Upper lobe of left lung (tissue), 6 donors: ENCODE measurements at regions not wholly inside any gene's neighbourhood (a gene's known extent, or its start where the extent isn't known, plus 50 kb on each side); places are given as distances from the start of the nearest gene placed in this dataset.

Experiments
- ATAC-seq, 2 donors: fragments of 200-7000 bp; cut with Tn5 transposase; one replicate each; pipeline ENCODE4 v1.9.1; 2022; ENCODE audit warnings: mild to moderate bottlenecking in 2 of 2, moderate library complexity in 2 of 2; ENCODE audit not compliant: low FRiP score in 2 of 2
- DNase-seq, 2 donors: peaks; one replicate each; pipeline ENCODE4 v3.0.0-alpha.2; 2019 to 2020
- H3K27ac ChIP-seq, 4 donors: fragments of 200-600 bp; sonication (generic); one replicate each; pipeline ENCODE4 v1.5.1; 2016 to 2019
- H3K27me3 ChIP-seq, 4 donors: fragments of 200-600 bp; sonication (generic); one replicate each; pipeline ENCODE4 v1.5.1; 2017 to 2019
- H3K36me3 ChIP-seq, 4 donors: fragments of 200-600 bp; sonication (generic); one replicate each; pipeline ENCODE4 v1.5.1; 2016 to 2019
- H3K4me1 ChIP-seq, 4 donors: fragments of 200-600 bp; sonication (generic); one replicate each; pipeline ENCODE4 v1.5.1; 2018 to 2019
- H3K4me3 ChIP-seq, 4 donors: fragments of 200-600 bp; sonication (generic); one replicate each; pipeline ENCODE4 v1.5.1; 2017 to 2019; ENCODE audit warnings: mild to moderate bottlenecking in 2 of 4, moderate library complexity in 1 of 4
- H3K9me3 ChIP-seq, 4 donors: fragments of 200-600 bp; sonication (generic); one replicate each; pipeline ENCODE4 v1.5.1; 2018 to 2019
- CTCF ChIP-seq, 6 experiments: fragments of 450-650 bp in 4 of 6; fragments of 200-600 bp in 2 of 6; sonication (generic) in 2 of 6; IDR thresholded peaks; one replicate each; pipeline ENCODE4 v1.5.1; 2016 to 2019; ENCODE audit warnings: antibody characterized with exemption in 6 of 6
- EP300 ChIP-seq, 4 donors: sonication (generic); formaldehyde crosslinking; IDR thresholded peaks; one replicate each; pipeline ENCODE4 v1.5.1; 2017; ENCODE audit warnings: antibody characterized with exemption in 4 of 4, control low read depth in 2 of 4
- POLR2A ChIP-seq, 4 donors: fragments of 450-650 bp; IDR thresholded peaks; one replicate each; pipeline ENCODE4 v1.5.1; 2016 to 2017; ENCODE audit warnings: antibody characterized with exemption in 4 of 4, mild to moderate bottlenecking in 2 of 4
- POLR2AphosphoS5 ChIP-seq, 2 donors: sonication (generic); formaldehyde crosslinking; IDR thresholded peaks; one replicate each; pipeline ENCODE4 v1.5.1; 2017; ENCODE audit warnings: antibody characterized with exemption in 2 of 2
- WGBS, 2 donors: methylation state at CpG; one replicate each; pipeline ENCODE4 v1.1.5; 2017 to 2018; 5-methylcytosine and 5-hydroxymethylcytosine counted together
- donor health status: DM: no; HTN: no; CAD: no; lungs with moderate emphysema.
- donor health status: DM: no; HTN: yes; CAD: no; lungs with severe emphysema.

- Histone ChIP-seq H3K9me3 (no peaks in the 10 kb centered on the region), H3K4me3 (no peak overlapping the region), H3K36me3 (no peaks in the 10 kb centered on the region), H3K27me3 (no peaks in the 10 kb centered on the region), H3K4me1 (no peaks in the 10 kb centered on the region), H3K27ac (no peak overlapping the region)
- 49 to 69% methylated on average over 2 of the region's 2 CpGs for WGBS, 2 donors
- DNase-seq: no peak
- ATAC-seq: no peak
- no peak for TF ChIP-seq EP300 (IDR thresholded peaks at IDR 0.05)
- no peak for TF ChIP-seq CTCF (IDR thresholded peaks at IDR 0.05)
- TF ChIP-seq POLR2AphosphoS5 (IDR thresholded peaks at IDR 0.05): no peak
- no peak for TF ChIP-seq POLR2A (IDR thresholded peaks at IDR 0.05)
These were observed 156.5 kb upstream of the ZC3H12C start for GRCh38 chr11:109936661-109937180.

- H3K36me3 ChIP-seq: no peaks in the 10 kb centered on the region
- ATAC-seq: no peak
- H3K9me3 ChIP-seq: no peaks in the 10 kb centered on the region
- no peak overlapping the region for H3K4me3 ChIP-seq
- H3K4me1 ChIP-seq: no peaks in the 10 kb centered on the region
- H3K27me3 ChIP-seq: no peaks in the 10 kb centered on the region
- no peak overlapping the region for H3K27ac ChIP-seq
- DNase-seq: no peak
- TF ChIP-seq EP300 (IDR thresholded peaks at IDR 0.05): no peak
- TF ChIP-seq CTCF (IDR thresholded peaks at IDR 0.05): no peak
- TF ChIP-seq POLR2A (IDR thresholded peaks at IDR 0.05): no peak
- no peak for TF ChIP-seq POLR2AphosphoS5 (IDR thresholded peaks at IDR 0.05)
These were observed 155.2 kb upstream of the ZC3H12C start for GRCh38 chr11:109937968-109938367.

GRCh38 chr11:109939166-109939810 lies 153.9 kb upstream of the ZC3H12C start:
- no peaks in the 10 kb centered on the region for H3K27me3 ChIP-seq
- H3K4me1 ChIP-seq: no peaks in the 10 kb centered on the region
- H3K9me3 ChIP-seq: no peaks in the 10 kb centered on the region
- 2 to 5% methylated on average over 1 of the region's 1 CpG for WGBS, 2 donors
- no peak overlapping the region for H3K4me3 ChIP-seq
- H3K27ac ChIP-seq: no peak overlapping the region
- ATAC-seq: peak; percentile 67 to 71
- H3K36me3 ChIP-seq: no peaks in the 10 kb centered on the region
- DNase-seq: peak in 1 of 2 donors; percentile 43
- TF ChIP-seq CTCF (IDR thresholded peaks at IDR 0.05): peak in 5 of 6 experiments; percentile 8 to 55 (median 46)
- no peak for TF ChIP-seq EP300 (IDR thresholded peaks at IDR 0.05)

- Histone ChIP-seq H3K4me1 (peaks cover 0 to under 1% (median 0%) of the 10 kb centered on the region in 4 donors), H3K36me3 (no peaks in the 10 kb centered on the region), H3K27ac (no peak overlapping the region), H3K9me3 (no peaks in the 10 kb centered on the region), H3K27me3 (no peaks in the 10 kb centered on the region), H3K4me3 (no peak overlapping the region)
- TF ChIP-seq POLR2A (IDR thresholded peaks at IDR 0.05): no peak
- TF ChIP-seq EP300 (IDR thresholded peaks at IDR 0.05): no peak
- TF ChIP-seq POLR2AphosphoS5 (IDR thresholded peaks at IDR 0.05): no peak
- TF ChIP-seq CTCF (IDR thresholded peaks at IDR 0.05): no peak
- 81 to 85% methylated on average over 8 of the region's 8 CpGs for WGBS, 2 donors
- ATAC-seq: no peak
- DNase-seq: no peak
These were observed 152.4 kb upstream of the ZC3H12C start for GRCh38 chr11:109940816-109941215.
